ENCODE measurements at regions not wholly inside any gene's neighbourhood (a gene's known extent, or its start where the extent isn't known, plus 50 kb on each side); places are given as distances from the start of the nearest gene placed in this dataset.

GRCh38 chr14:98966475-98967162 lies 305.4 kb downstream of the BCL11B start:
- TF ChIP-seq CTCF (IDR thresholded peaks at IDR 0.05; ENCODE audit: low read depth, low read length, missing control alignments), result no peak
- DNase-seq (ENCODE audit: low read depth), result no peak

GRCh38 chr14:98974113-98974512 lies 297.9 kb downstream of the BCL11B start:
- H3K4me3 ChIP-seq (ENCODE audit: low read depth, low read length), result no peak overlapping the region
- in situ Hi-C loops (cut with HindIII; ENCODE audit: low sequenced_read_pairs), result no loop called here
- no peak for TF ChIP-seq CTCF (IDR thresholded peaks at IDR 0.05; ENCODE audit: low read depth, low read length, missing control alignments)

More at GRCh38 chr14:98966475-98967162, 305.4 kb downstream of the BCL11B start:
- in situ Hi-C loops (cut with HindIII; ENCODE audit: low sequenced_read_pairs), result no loop called here
- no peak overlapping the region for H3K4me3 ChIP-seq (ENCODE audit: low read depth, low read length)

GRCh38 chr14:98976271-98976670 lies 295.7 kb downstream of the BCL11B start:
- in situ Hi-C loops (cut with HindIII; ENCODE audit: low sequenced_read_pairs), result no loop called here
- DNase-seq (ENCODE audit: low read depth), result peak; percentile 13

More at GRCh38 chr14:98974113-98974512, 297.9 kb downstream of the BCL11B start:
- no peak for DNase-seq (ENCODE audit: low read depth)

GRCh38 chr14:98977451-98977850 lies 294.5 kb downstream of the BCL11B start:
- no peak for DNase-seq (ENCODE audit: low read depth)
- H3K4me3 ChIP-seq (ENCODE audit: low read depth, low read length), result no peak overlapping the region
- in situ Hi-C loops (cut with HindIII; ENCODE audit: low sequenced_read_pairs), result no loop called here
- no peak for TF ChIP-seq CTCF (IDR thresholded peaks at IDR 0.05; ENCODE audit: low read depth, low read length, missing control alignments)

More at GRCh38 chr14:98976271-98976670, 295.7 kb downstream of the BCL11B start:
- no peak overlapping the region for H3K4me3 ChIP-seq (ENCODE audit: low read depth, low read length)
- TF ChIP-seq CTCF (IDR thresholded peaks at IDR 0.05; ENCODE audit: low read depth, low read length, missing control alignments), result no peak

GRCh38 chr14:98982986-98983385 lies 289.0 kb downstream of the BCL11B start:
- H3K4me3 ChIP-seq (ENCODE audit: low read depth, low read length), result no peak overlapping the region
- TF ChIP-seq CTCF (IDR thresholded peaks at IDR 0.05; ENCODE audit: low read depth, low read length, missing control alignments), result no peak
- in situ Hi-C loops (cut with HindIII; ENCODE audit: low sequenced_read_pairs), result no loop called here
- no peak for DNase-seq (ENCODE audit: low read depth)

- in situ Hi-C loops (cut with HindIII; ENCODE audit: low sequenced_read_pairs), result no loop called here
- no peak for TF ChIP-seq CTCF (IDR thresholded peaks at IDR 0.05; ENCODE audit: low read depth, low read length, missing control alignments)
- no peak for DNase-seq (ENCODE audit: low read depth)
- H3K4me3 ChIP-seq (ENCODE audit: low read depth, low read length), result no peak overlapping the region
These were observed 287.8 kb downstream of the BCL11B start for GRCh38 chr14:98984027-98984718.
